Panc1 (cell line): ENCODE measurements at regions not wholly inside any gene's neighbourhood (a gene's known extent, or its start where the extent isn't known, plus 50 kb on each side); places are given as distances from the start of the nearest gene placed in this dataset.

Source experiments
- CTCF ChIP-seq: fragments of 450-650 bp; IDR thresholded peaks from 2 replicates; pipeline ENCODE4 v1.5.1; 2017; ENCODE audit warnings: mild to moderate bottlenecking
- POLR2AphosphoS5 ChIP-seq: IDR thresholded peaks from 2 replicates; pipeline ENCODE4 v1.6.1; 2012; ENCODE audit warnings: mild to moderate bottlenecking, low read depth, low read length, moderate library complexity

- TF ChIP-seq CTCF = no peak
- no peak for TF ChIP-seq POLR2AphosphoS5
These were observed 113.4 kb downstream of the RTP5 start for GRCh38 chr2:241982706-241983570.
